Right ventricle myocardium inferior (tissue), 1 donor: ENCODE measurements at regions not wholly inside any gene's neighbourhood (a gene's known extent, or its start where the extent isn't known, plus 50 kb on each side); places are given as distances from the start of the nearest gene placed in this dataset.
A peak's percentile ranks its signal among the peaks of the same experiment; 100 is the strongest.

Source experiments
- ATAC-seq: fragments of 200-7000 bp; cut with Tn5 transposase; one replicate; pipeline ENCODE4 v1.9.1; 2020; ENCODE audit warnings: mild to moderate bottlenecking, moderate library complexity
- DNase-seq: peaks from one replicate; pipeline ENCODE4 v3.0.0; 2021; ENCODE audit errors: missing footprints
- intact Hi-C: fragments of 100-400 bp; cut with DNase I; formaldehyde crosslinking; loops from one replicate; pipeline ENCODE4 v1.11.0; 2022
- donor health status: DM: no; HTN: yes; CAD: no; lungs with severe emphysema.

- ATAC-seq: no peak
- intact Hi-C loops: no loop called here
- DNase-seq: no peak
Measured at GRCh38 chr13:40863723-40864122, 74.3 kb downstream of the SLC25A15 start.

GRCh38 chr13:40874138-40874779 lies 84.8 kb downstream of the SLC25A15 start:
- intact Hi-C loops: no loop called here
- no peak for DNase-seq
- ATAC-seq: no peak

DNA sequence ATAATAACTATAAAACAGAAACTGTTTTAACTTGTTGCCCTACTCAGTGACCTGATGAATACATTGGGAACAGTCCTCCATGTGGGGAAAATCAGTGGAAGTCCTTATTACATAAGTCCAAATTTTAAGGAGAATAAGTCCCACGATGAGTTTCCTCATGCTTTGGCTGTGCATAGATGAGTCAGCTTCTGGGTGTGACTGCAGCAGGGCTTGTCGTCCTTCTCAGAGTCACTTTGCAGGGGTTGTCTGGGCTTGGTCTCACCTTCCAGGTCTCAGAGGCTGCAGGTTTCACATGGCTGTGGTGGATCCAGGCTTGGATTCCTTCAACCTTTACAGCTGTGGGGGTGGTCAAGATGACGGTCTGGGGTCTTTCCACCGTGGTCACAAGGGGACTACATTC lies 85.6 kb downstream of the SLC25A15 start:
- DNase-seq: no peak
- intact Hi-C loops: no loop called here
- no peak for ATAC-seq

GRCh38 chr13:40875583-40875982 lies 86.2 kb downstream of the SLC25A15 start:
- DNase-seq (no peak), ATAC-seq (no peak)

DNA sequence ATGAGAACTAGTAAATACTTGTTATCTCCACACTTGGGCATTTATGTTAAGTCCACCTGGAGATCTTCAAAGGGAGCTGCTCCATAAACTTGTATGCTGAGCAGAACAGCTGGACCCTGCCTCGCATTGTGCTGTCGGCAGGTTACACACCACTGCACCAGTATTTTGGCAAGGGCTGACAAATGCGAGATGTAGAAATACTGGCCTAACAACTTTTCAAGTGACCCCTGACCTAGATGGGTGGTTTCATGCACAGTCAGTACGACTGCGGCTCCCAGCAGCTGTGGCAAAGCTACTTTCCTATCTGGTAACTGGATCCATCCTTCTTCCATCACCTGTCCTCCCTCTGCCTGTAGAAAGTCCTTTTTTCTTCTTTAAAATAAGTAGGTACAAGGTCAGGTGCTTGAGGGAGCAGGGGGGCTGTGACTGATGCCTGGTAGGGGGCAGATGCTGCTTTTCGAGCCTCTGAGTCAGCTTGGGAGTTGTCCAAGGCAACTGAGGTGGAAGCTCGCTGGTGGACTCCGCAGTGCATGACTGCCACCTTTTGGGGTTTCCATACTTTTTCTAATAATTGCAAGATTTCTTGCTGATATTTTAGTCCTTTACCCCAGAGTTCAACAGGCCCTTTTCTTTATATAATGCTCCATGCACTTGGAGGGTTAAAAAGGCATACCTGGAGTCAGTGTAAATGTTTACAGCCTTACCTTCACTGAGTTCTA lies 86.8 kb downstream of the SLC25A15 start:
- intact Hi-C loops: no loop called here
- DNase-seq (no peak), ATAC-seq (no peak)

More at GRCh38 chr13:40875583-40875982, 86.2 kb downstream of the SLC25A15 start:
- intact Hi-C loops: no loop called here

DNA sequence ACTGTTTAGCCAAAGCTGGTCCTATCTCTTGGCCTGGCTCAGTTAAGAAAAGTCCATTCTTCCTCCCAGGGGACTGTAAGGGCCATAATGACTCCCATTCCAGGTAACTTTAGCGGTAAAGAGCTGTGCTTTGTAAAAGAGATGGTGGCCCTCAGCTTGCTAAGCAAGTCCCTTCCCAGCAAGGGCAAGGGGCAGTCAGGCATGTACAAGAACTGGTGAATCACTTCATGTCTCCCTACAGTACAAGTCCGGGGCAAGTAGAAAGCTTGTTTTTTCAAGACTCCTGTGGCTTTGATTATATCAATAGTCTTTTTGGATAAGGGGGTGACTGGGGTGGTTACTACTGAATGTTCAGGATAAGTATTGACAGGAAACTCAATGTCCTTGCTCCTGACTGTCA lies 88.9 kb downstream of the SLC25A15 start:
- DNase-seq: no peak
- no peak for ATAC-seq
- intact Hi-C loops: no loop called here

- intact Hi-C loops: no loop called here
- ATAC-seq: peak; percentile 37
- no peak for DNase-seq
Measured at GRCh38 chr13:40878823-40879222, 89.4 kb downstream of the SLC25A15 start.
